ENCODE measurements at regions not wholly inside any gene's neighbourhood (a gene's known extent, or its start where the extent isn't known, plus 50 kb on each side); places are given as distances from the start of the nearest gene placed in this dataset.

GRCh38 chr14:23694949-23695663, 58.9 kb downstream of the DHRS2 start:
- peak overlapping the region in 1 of 2 donors; percentile 13 for H3K27ac ChIP-seq

GRCh38 chr14:23695664-23695999, 59.5 kb downstream of the DHRS2 start:
- Histone ChIP-seq H3K36me3 (no peaks in the 10 kb centered on the region), H3K4me1 (peaks cover 0 to 10% of the 10 kb centered on the region in 2 donors), H3K9me3 (no peaks in the 10 kb centered on the region), H3K27me3 (no peaks in the 10 kb centered on the region), H3K4me3 (peak overlapping the region in 1 of 2 donors; percentile 34), H3K27ac (peak overlapping the region in 1 of 2 donors; percentile 13)
- intact Hi-C loops (cut with DNase I; ENCODE audit: low total_unique reads), result no loop called here
- no peak for DNase-seq
- TF ChIP-seq CTCF (IDR thresholded peaks at IDR 0.05), result no peak
- no peak for TF ChIP-seq POLR2A (IDR thresholded peaks at IDR 0.05)

More at GRCh38 chr14:23694949-23695663, 58.9 kb downstream of the DHRS2 start:
- Histone ChIP-seq H3K27me3 (no peaks in the 10 kb centered on the region), H3K4me1 (peaks cover 0 to 10% of the 10 kb centered on the region in 2 donors), H3K36me3 (no peaks in the 10 kb centered on the region), H3K9me3 (no peaks in the 10 kb centered on the region), H3K4me3 (peak overlapping the region; percentile 27 to 34)
- TF ChIP-seq POLR2A (IDR thresholded peaks at IDR 0.05), result no peak
- no peak for TF ChIP-seq CTCF (IDR thresholded peaks at IDR 0.05)
- intact Hi-C loops (cut with DNase I; ENCODE audit: low total_unique reads), result no loop called here
- no peak for DNase-seq

- H3K9me3 ChIP-seq, result no peaks in the 10 kb centered on the region
- no peak for DNase-seq
- no peak overlapping the region for H3K27ac ChIP-seq
- TF ChIP-seq POLR2A (IDR thresholded peaks at IDR 0.05) (no peak), CTCF (IDR thresholded peaks at IDR 0.05) (no peak)
- intact Hi-C loops (cut with DNase I; ENCODE audit: low total_unique reads), result no loop called here
- H3K4me3 ChIP-seq, result no peak overlapping the region
- H3K36me3 ChIP-seq, result no peaks in the 10 kb centered on the region
- peaks cover 0 to 10% of the 10 kb centered on the region in 2 donors for H3K4me1 ChIP-seq
- no peaks in the 10 kb centered on the region for H3K27me3 ChIP-seq
These were observed 60.6 kb downstream of the DHRS2 start for GRCh38 chr14:23696701-23697239.

GRCh38 chr14:23697680-23698079, 61.5 kb downstream of the DHRS2 start:
- Histone ChIP-seq H3K9me3 (no peaks in the 10 kb centered on the region), H3K4me1 (peaks cover 0 to 10% of the 10 kb centered on the region in 2 donors), H3K27me3 (no peaks in the 10 kb centered on the region), H3K4me3 (no peak overlapping the region), H3K27ac (no peak overlapping the region), H3K36me3 (no peaks in the 10 kb centered on the region)
- intact Hi-C loops (cut with DNase I; ENCODE audit: low total_unique reads), result no loop called here
- TF ChIP-seq POLR2A (IDR thresholded peaks at IDR 0.05) (no peak), CTCF (IDR thresholded peaks at IDR 0.05) (no peak)
- DNase-seq, result no peak

GRCh38 chr14:23702656-23703426, 66.7 kb downstream of the DHRS2 start:
- intact Hi-C loops (cut with DNase I; ENCODE audit: low total_unique reads), result no loop called here
- DNase-seq, result no peak
- no peaks in the 10 kb centered on the region for H3K9me3 ChIP-seq
- no peak overlapping the region for H3K4me3 ChIP-seq
- TF ChIP-seq CTCF (IDR thresholded peaks at IDR 0.05) (no peak), POLR2A (IDR thresholded peaks at IDR 0.05) (no peak)
- no peaks in the 10 kb centered on the region for H3K4me1 ChIP-seq
- H3K27me3 ChIP-seq, result no peaks in the 10 kb centered on the region
- no peaks in the 10 kb centered on the region for H3K36me3 ChIP-seq
- H3K27ac ChIP-seq, result no peak overlapping the region

Data from uterus (tissue), 3 donors.